HepG2 (cell line): ENCODE measurements at regions not wholly inside any gene's neighbourhood (a gene's known extent, or its start where the extent isn't known, plus 50 kb on each side); places are given as distances from the start of the nearest gene placed in this dataset.

Experiments used
- ATAC-seq: fragments of 200-7000 bp; cut with Tn5 transposase; 3 replicates; pipeline ENCODE4 v1.9.1; 2020; ENCODE audit warnings: mild to moderate bottlenecking, moderate library complexity
- BruUV-seq: library from RNA; stranded (reverse); fragments of 400-500 nt; replicated peaks from 2 replicates; lab custom pipeline; 2021; lab: Mats Ljungman, UMichigan
- CTCF ChIA-PET: fragments of 300-600 bp; formaldehyde crosslinking; extraction: SDS; loops from one replicate; lab custom pipeline; 2021; ENCODE audit warnings: low total read pairs, inconsistent platforms, low intra/inter-chr PET ratio; lab: Yijun Ruan, JAX
- POLR2A ChIA-PET: fragments of 350-600 bp; sonication (Branson Sonifier 250); formaldehyde crosslinking; loops from one replicate; lab custom pipeline; 2020; ENCODE audit warnings: antibody characterized with exemption, inconsistent platforms; lab: Yijun Ruan, JAX
- DNase-seq: peaks from one replicate; pipeline ENCODE4 v3.0.0-alpha.2; 2015; ENCODE audit warnings: low spot score
- FAIRE-seq: peaks from 3 replicates; lab custom pipeline; 2011; peaks lifted over from hg19 to GRCh38; lab: Jason Lieb, UNC
- H2AFZ ChIP-seq: one replicate; pipeline ENCODE4 v1.6.1; 2011; ENCODE audit warnings: low read length, inconsistent platforms
- H3K27ac ChIP-seq: fragments of 300-600 bp; 3 replicates; pipeline ENCODE4 v1.8.0; 2011; ENCODE audit warnings: mixed run types, mild to moderate bottlenecking, mixed read lengths, low read length, inconsistent platforms; ENCODE audit not compliant: insufficient read depth; ENCODE audit errors: extremely low read length
- H3K27me3 ChIP-seq, 2 experiments: fragments of 200-600 bp in 1 of 2; 2 replicates in 1 of 2; 3 replicates in 1 of 2; pipeline versions ENCODE4 v1.6.0 to v1.8.0; 2011; ENCODE audit warnings: low read length in 2 of 2, mild to moderate bottlenecking in 2 of 2, moderate library complexity in 2 of 2, inconsistent platforms in 1 of 2; ENCODE audit not compliant: insufficient read depth in 2 of 2, control insufficient read depth in 1 of 2
- H3K36me3 ChIP-seq, 2 experiments: fragments of 200-600 bp in 1 of 2; replicated peaks in 1 of 2; 2 replicates in 1 of 2; 3 replicates in 1 of 2; pipeline versions ENCODE4 v1.5.1 to v1.8.0; 2011; ENCODE audit warnings: low read length in 2 of 2, inconsistent platforms in 1 of 2; ENCODE audit not compliant: insufficient read depth in 2 of 2, control insufficient read depth in 1 of 2
- H3K4me1 ChIP-seq: 2 replicates; pipeline ENCODE4 v1.5.1; 2012; ENCODE audit warnings: low read length, inconsistent platforms; ENCODE audit not compliant: insufficient read depth
- H3K4me2 ChIP-seq: 2 replicates; pipeline ENCODE4 v1.6.0; 2011; ENCODE audit warnings: low read depth, low read length, inconsistent platforms
- H3K4me3 ChIP-seq, 3 experiments: fragments of 200-600 bp in 1 of 3; sonication (generic), shearing (Covaris generic) in 1 of 3; replicated peaks in 1 of 3; 2 replicates each; pipeline ENCODE4 v1.5.1; 2011 to 2016; ENCODE audit warnings: low read length in 3 of 3, inconsistent platforms in 2 of 3, low read depth in 2 of 3, mild to moderate bottlenecking in 2 of 3, control low read depth in 1 of 3, mixed read lengths in 1 of 3; ENCODE audit not compliant: insufficient read depth in 1 of 3
- H3K79me2 ChIP-seq: one replicate; pipeline ENCODE4 v1.6.1; 2011; ENCODE audit warnings: low read length, inconsistent platforms; ENCODE audit not compliant: insufficient read depth
- H3K9ac ChIP-seq: 2 replicates; pipeline ENCODE4 v1.6.0; 2011; ENCODE audit warnings: mild to moderate bottlenecking, low read depth, low read length, inconsistent platforms; ENCODE audit not compliant: insufficient read depth
- H3K9me3 ChIP-seq: 2 replicates; pipeline ENCODE4 v1.5.1; 2012; ENCODE audit warnings: mild to moderate bottlenecking, low read length
- H4K20me1 ChIP-seq: 2 replicates; pipeline ENCODE4 v1.6.0; 2011; ENCODE audit warnings: inconsistent platforms, mild to moderate bottlenecking, low read length, moderate library complexity; ENCODE audit not compliant: insufficient read depth
- BRCA1 ChIP-seq: sonication (generic); formaldehyde crosslinking; IDR thresholded peaks from 2 replicates; pipeline ENCODE4 v1.4.0; 2020; ENCODE audit warnings: missing genetic modification reagents
- CREB3 ChIP-seq: sonication (generic); formaldehyde crosslinking; IDR thresholded peaks from 2 replicates; pipeline ENCODE4 v1.5.0; 2020; ENCODE audit warnings: missing genetic modification reagents
- ESRRA ChIP-seq: sonication (generic); formaldehyde crosslinking; IDR thresholded peaks from 2 replicates; pipeline ENCODE4 v1.5.1; 2020; ENCODE audit warnings: mild to moderate bottlenecking, low read depth, missing genetic modification reagents
- KDM2A ChIP-seq: sonication (generic); formaldehyde crosslinking; IDR thresholded peaks from 2 replicates; pipeline ENCODE4 v1.4.0; 2020; ENCODE audit warnings: low read depth, missing genetic modification reagents, borderline replicate concordance
- LCORL ChIP-seq, 2 experiments: fragments of 450-650 bp in 1 of 2; sonication (generic) in 1 of 2; formaldehyde crosslinking in 1 of 2; IDR thresholded peaks; 2 replicates each; pipeline versions ENCODE4 v1.5.0 to v1.6.1; 2017 to 2020; ENCODE audit warnings: antibody characterized with exemption in 1 of 2, missing genetic modification reagents in 1 of 2
- MTA1 ChIP-seq: sonication (generic); formaldehyde crosslinking; IDR thresholded peaks from 2 replicates; pipeline ENCODE4 v1.4.0; 2020; ENCODE audit warnings: missing genetic modification reagents, mild to moderate bottlenecking, borderline replicate concordance
- RFXANK ChIP-seq: IDR thresholded peaks from 2 replicates; pipeline ENCODE4 v1.6.1; 2016
- SIX1 ChIP-seq: sonication (generic); formaldehyde crosslinking; IDR thresholded peaks from 2 replicates; pipeline ENCODE4 v1.4.0; 2020; ENCODE audit warnings: missing genetic modification reagents, borderline replicate concordance
- SIX4 ChIP-seq: sonication (generic); formaldehyde crosslinking; IDR thresholded peaks from 2 replicates; pipeline ENCODE4 v1.4.0; 2020; ENCODE audit warnings: missing genetic modification reagents
- SRY ChIP-seq: sonication (generic); formaldehyde crosslinking; IDR thresholded peaks from 2 replicates; pipeline ENCODE4 v1.8.0; 2022; ENCODE audit warnings: mild to moderate bottlenecking, missing genetic modification reagents
- ZNF101 ChIP-seq: sonication (generic); formaldehyde crosslinking; IDR thresholded peaks from 2 replicates; pipeline ENCODE4 v1.4.0; 2020; ENCODE audit warnings: mild to moderate bottlenecking, low read depth, missing genetic modification reagents, borderline replicate concordance
- ZNF441 ChIP-seq: sonication (generic); formaldehyde crosslinking; IDR thresholded peaks from 2 replicates; pipeline ENCODE4 v1.7.0; 2021; ENCODE audit warnings: missing genetic modification reagents, borderline replicate concordance
- ZNF446 ChIP-seq: sonication (generic); formaldehyde crosslinking; IDR thresholded peaks from 2 replicates; pipeline ENCODE4 v1.5.0; 2020; ENCODE audit warnings: mild to moderate bottlenecking, missing genetic modification reagents
- ZNF546 ChIP-seq: sonication (generic); formaldehyde crosslinking; conservative IDR thresholded peaks from 2 replicates; pipeline ENCODE4 v1.8.1; 2023; ENCODE audit warnings: mild to moderate bottlenecking, missing genetic modification reagents
- ZNF570 ChIP-seq: sonication (generic); formaldehyde crosslinking; IDR thresholded peaks from 2 replicates; pipeline ENCODE4 v1.4.0; 2020; ENCODE audit warnings: mild to moderate bottlenecking, missing genetic modification reagents, borderline replicate concordance
- ZNF614 ChIP-seq: IDR thresholded peaks from 2 replicates; pipeline ENCODE4 v1.6.1; 2018; ENCODE audit warnings: missing biosample characterization, missing genetic modification reagents, inconsistent platforms, borderline replicate concordance
- ZNF629 ChIP-seq: sonication (generic); formaldehyde crosslinking; conservative IDR thresholded peaks from 2 replicates; pipeline ENCODE4 v1.5.0; 2020; ENCODE audit warnings: missing genetic modification reagents
- WGBS: methylation state at CpG from one replicate; pipeline ENCODE4 v1.1.6; 2017; ENCODE audit warnings: low lambda C conversion rate; 5-methylcytosine and 5-hydroxymethylcytosine counted together
- in situ Hi-C: cut with HindIII; loops from 2 replicates; pipeline ENCODE4 v1.10.0; 2017; ENCODE audit warnings: low pct_unique_long_range_greater_than_20kb; ENCODE audit not compliant: extremely low pct_ligation_motif_present
- intact Hi-C: fragments of 100-400 bp; cut with micrococcal nuclease; formaldehyde crosslinking; loops from one replicate; pipeline ENCODE4 v1.10.0; 2022; ENCODE audit not compliant: unreplicated experiment
- TF ChIP-seq, protein P1 (sequence below): sonication (generic); formaldehyde crosslinking; IDR thresholded peaks from 2 replicates; pipeline ENCODE4 v1.9.0; 2022; ENCODE audit warnings: missing genetic modification reagents, mild to moderate bottlenecking, borderline replicate concordance

DNA sequence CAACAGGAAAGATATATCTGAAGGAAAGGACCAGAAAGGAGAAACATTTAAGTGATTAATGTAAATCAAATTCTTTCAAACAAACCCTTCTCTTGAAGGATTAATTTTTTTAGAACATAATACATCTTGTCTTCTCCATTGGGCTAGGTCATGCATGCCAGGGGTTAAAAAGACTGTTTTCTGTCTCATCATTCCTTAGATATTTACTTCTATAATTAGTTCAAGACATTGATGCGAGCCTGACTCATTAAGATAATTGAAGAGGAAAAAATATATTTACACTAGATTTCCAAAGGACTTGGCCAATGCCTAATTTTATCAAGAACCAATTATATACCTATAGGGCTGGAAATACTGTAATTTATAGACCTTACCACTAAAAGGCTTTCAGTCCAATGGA lies 166.6 kb upstream of the SETBP1 start:
- no peaks in the 10 kb centered on the region for H3K36me3 ChIP-seq
- no peaks in the 10 kb centered on the region for H3K79me2 ChIP-seq
- CTCF ChIA-PET = no interaction called here
- no peaks in the 10 kb centered on the region for H3K4me1 ChIP-seq
- intact Hi-C loops (no loop called here), in situ Hi-C loops (no loop called here)
- no peak for TF ChIP-seq SRY (CRISPR knock-in tag)
- no peak for TF ChIP-seq ZNF101 (CRISPR knock-in tag)
- TF ChIP-seq ZNF570 = no peak
- no peak for TF ChIP-seq SIX1 (CRISPR knock-in tag)
- TF ChIP-seq, protein P1, sequence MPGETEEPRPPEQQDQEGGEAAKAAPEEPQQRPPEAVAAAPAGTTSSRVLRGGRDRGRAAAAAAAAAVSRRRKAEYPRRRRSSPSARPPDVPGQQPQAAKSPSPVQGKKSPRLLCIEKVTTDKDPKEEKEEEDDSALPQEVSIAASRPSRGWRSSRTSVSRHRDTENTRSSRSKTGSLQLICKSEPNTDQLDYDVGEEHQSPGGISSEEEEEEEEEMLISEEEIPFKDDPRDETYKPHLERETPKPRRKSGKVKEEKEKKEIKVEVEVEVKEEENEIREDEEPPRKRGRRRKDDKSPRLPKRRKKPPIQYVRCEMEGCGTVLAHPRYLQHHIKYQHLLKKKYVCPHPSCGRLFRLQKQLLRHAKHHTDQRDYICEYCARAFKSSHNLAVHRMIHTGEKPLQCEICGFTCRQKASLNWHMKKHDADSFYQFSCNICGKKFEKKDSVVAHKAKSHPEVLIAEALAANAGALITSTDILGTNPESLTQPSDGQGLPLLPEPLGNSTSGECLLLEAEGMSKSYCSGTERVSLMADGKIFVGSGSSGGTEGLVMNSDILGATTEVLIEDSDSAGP = no peak
- no peak for ATAC-seq
- no peaks in the 10 kb centered on the region for H4K20me1 ChIP-seq
- POLR2A ChIA-PET = no interaction called here
- no peak overlapping the region for H2AFZ ChIP-seq
- FAIRE-seq = no peak
- no peak overlapping the region for H3K27ac ChIP-seq
- H3K27me3 ChIP-seq = no peaks in the 10 kb centered on the region
- WGBS = 0% methylated on average over 1 of the region's 1 CpG
- DNase-seq = no peak
- no TSS peak for BruUV-seq
- no peak overlapping the region for H3K9ac ChIP-seq
- H3K4me3 ChIP-seq = no peak overlapping the region
- H3K4me2 ChIP-seq = no peak overlapping the region
- H3K9me3 ChIP-seq = peaks cover 47% of the 10 kb centered on the region

DNA sequence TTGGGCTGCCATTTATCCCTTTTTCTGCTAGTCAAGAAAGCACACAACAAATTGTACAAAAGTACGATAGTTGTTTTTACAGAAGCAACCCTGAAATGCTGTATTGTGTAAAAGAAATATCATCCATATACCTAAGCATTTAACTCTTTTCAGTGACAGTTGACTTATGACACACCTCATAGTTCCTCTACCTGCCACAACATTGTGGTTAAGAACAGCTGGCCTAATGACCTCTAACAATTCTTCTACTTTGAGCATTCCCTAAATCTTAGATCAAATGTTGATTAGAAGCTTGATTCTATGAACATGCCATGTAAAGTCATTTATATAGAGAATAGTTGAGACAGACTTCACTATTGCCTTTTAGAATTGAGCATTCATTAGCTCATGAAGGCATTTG lies 165.9 kb upstream of the SETBP1 start:
- Histone ChIP-seq H3K27me3 (no peaks in the 10 kb centered on the region), H3K9ac (no peak overlapping the region), H3K4me3 (no peak overlapping the region), H3K9me3 (peaks cover 49% of the 10 kb centered on the region), H3K4me2 (no peak overlapping the region), H4K20me1 (no peaks in the 10 kb centered on the region), H3K4me1 (no peaks in the 10 kb centered on the region), H2AFZ (no peak overlapping the region), H3K79me2 (no peaks in the 10 kb centered on the region), H3K36me3 (no peaks in the 10 kb centered on the region), H3K27ac (no peak overlapping the region)
- intact Hi-C loops = no loop called here
- 0% methylated on average over 1 of the region's 1 CpG for WGBS
- no TSS peak for BruUV-seq
- ChIA-PET POLR2A (no interaction called here), CTCF (no interaction called here)
- no peak for FAIRE-seq
- no peak for ATAC-seq
- in situ Hi-C loops = no loop called here
- no peak for DNase-seq
- no peak for TF ChIP-seq ZNF570
- TF ChIP-seq KDM2A (CRISPR knock-in tag) = no peak
- no peak for TF ChIP-seq ZNF614
- TF ChIP-seq ESRRA (CRISPR knock-in tag) = no peak
- TF ChIP-seq RFXANK (CRISPR knock-in tag) = no peak
- TF ChIP-seq MTA1 (CRISPR knock-in tag) = no peak
- TF ChIP-seq ZNF629 (CRISPR knock-in tag) = no peak
- TF ChIP-seq ZNF441 (CRISPR knock-in tag) = no peak
- no peak for TF ChIP-seq LCORL (IDR thresholded peaks at IDR 0.05)
- TF ChIP-seq LCORL (CRISPR knock-in tag; IDR thresholded peaks at IDR 0.05) = no peak
- no peak for TF ChIP-seq ZNF546 (CRISPR knock-in tag)
- no peak for TF ChIP-seq SIX4 (CRISPR knock-in tag)
- no peak for TF ChIP-seq ZNF446 (CRISPR knock-in tag)
- no peak for TF ChIP-seq BRCA1
- TF ChIP-seq CREB3 = no peak
